ENCODE measurements at regions not wholly inside any gene's neighbourhood (a gene's known extent, or its start where the extent isn't known, plus 50 kb on each side); places are given as distances from the start of the nearest gene placed in this dataset.

DNA sequence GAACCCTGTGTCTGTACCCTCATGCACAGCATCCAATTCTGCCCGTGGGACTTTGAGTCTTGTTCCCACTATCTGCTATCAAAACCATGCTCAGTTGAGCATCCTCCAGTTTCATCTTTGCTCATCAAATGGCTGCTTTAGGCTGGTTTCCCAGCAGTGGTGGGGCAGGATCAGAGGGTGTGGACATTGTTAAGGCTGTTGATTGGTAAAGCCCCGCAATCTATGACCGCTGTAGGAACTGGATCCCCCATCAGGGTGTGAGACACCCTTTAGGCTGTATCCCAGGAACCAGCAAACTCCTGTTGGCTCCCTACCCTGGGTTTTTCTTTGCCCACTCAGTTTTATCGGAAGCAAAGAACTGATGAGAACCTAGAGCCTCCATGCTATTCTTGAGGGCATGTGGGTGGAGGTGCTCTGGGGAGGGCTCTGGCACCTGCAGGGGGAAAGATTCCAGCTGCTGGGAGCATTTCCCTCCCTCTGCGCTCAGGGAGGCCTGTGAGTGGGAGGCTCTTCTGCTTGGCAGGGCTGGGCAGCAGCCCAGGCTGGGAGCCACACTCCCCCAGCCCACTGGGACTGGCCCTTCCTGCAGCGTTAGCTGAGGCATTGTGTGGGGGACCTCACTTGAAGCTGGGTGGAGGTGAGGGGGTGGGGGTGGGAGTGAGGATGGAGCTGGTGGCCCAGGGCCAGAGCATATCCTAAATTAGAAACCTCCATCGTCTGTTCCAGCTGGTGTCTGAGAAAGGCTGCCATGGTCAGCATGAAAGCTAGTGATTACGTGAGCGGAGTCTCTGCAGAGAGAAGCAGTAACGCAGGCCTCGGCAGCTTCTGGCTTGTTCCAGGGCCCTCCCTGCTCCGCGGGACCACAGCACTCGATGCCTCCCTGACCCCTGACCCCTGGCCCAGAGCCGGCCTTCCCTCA, 160.6 kb downstream of the IRF8 start:
- ATAC-seq (peak; percentile 77), DNase-seq (peak in 3 of 4 donors; percentile 64 to 74 (median 66))
- Histone ChIP-seq H3K27me3 (no peaks in the 10 kb centered on the region), H3K9me3 (no peaks in the 10 kb centered on the region), H3K27ac (no peak overlapping the region), H3K4me1 (no peaks in the 10 kb centered on the region), H3K36me3 (no peaks in the 10 kb centered on the region), H3K4me3 (no peak overlapping the region)
- no peak for TF ChIP-seq CTCF (IDR thresholded peaks at IDR 0.05)
- intact Hi-C loops (cut with DNase I) = no loop called here

DNA sequence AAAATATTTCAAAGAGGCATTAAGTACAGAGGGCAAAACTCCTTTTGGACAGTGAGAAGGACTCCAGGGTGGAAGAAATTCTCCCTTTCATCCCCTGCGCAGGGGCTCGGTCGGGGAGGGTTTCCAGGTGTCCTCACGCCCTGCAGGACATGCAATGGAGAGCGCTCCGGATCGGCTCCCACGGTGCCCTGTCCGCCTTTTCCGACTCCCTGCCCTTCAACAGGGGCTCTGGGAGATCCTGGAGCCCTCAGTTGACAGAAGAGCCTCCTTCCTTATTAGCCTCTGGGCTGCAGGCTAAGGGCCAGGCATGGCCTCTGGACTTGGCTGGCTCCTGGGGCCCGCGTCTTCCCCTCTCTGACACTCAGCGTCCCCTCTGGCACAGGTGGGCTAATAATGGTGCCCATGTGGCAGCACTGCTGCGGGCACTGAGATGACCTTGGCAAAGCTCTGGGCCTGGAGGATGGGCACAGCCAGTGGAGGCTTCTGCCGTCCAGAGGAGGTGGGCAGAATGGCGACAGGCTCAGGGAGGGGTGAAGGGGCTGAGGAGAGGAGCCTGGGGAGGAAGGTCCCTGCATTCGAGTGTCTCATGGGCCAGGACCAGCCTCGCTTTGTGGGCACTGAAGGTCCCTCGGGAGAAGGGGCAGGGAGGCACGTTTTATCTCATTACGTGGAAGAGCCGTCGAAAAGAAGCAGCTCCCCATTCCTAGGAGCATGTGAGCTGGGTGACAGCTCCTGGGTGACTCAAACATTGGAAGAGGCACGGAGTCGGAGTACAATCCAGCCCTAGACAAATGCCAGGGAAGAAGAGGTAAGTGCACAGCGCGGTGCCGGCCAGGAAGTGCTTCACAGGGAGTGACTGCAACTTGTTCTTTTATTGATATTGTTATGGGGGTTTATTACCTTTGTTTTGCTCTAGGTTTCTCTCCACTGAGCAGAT, 161.7 kb downstream of the IRF8 start:
- intact Hi-C loops (cut with DNase I) = no loop called here
- DNase-seq = peak in 1 of 4 donors; percentile 53
- no peak for ATAC-seq
- no peaks in the 10 kb centered on the region for H3K36me3 ChIP-seq
- H3K27me3 ChIP-seq = no peaks in the 10 kb centered on the region
- H3K27ac ChIP-seq = peak overlapping the region; percentile 8 to 53
- H3K4me1 ChIP-seq = no peaks in the 10 kb centered on the region
- H3K4me3 ChIP-seq = no peak overlapping the region
- no peak for TF ChIP-seq CTCF (IDR thresholded peaks at IDR 0.05)
- H3K9me3 ChIP-seq = no peaks in the 10 kb centered on the region

- no peaks in the 10 kb centered on the region for H3K36me3 ChIP-seq
- H3K27ac ChIP-seq = no peak overlapping the region
- TF ChIP-seq CTCF (IDR thresholded peaks at IDR 0.05) = no peak
- no peak for ATAC-seq
- H3K4me1 ChIP-seq = no peaks in the 10 kb centered on the region
- DNase-seq = peak in 2 of 4 donors; percentile 24 to 41
- no peaks in the 10 kb centered on the region for H3K9me3 ChIP-seq
- H3K27me3 ChIP-seq = no peaks in the 10 kb centered on the region
- intact Hi-C loops (cut with DNase I) = no loop called here
- H3K4me3 ChIP-seq = no peak overlapping the region
These were observed 162.3 kb downstream of the IRF8 start for GRCh38 chr16:86061318-86061695.

GRCh38 chr16:86061721-86062120, 162.8 kb downstream of the IRF8 start:
- no peak for ATAC-seq
- Histone ChIP-seq H3K4me1 (no peaks in the 10 kb centered on the region), H3K4me3 (no peak overlapping the region), H3K27me3 (no peaks in the 10 kb centered on the region), H3K36me3 (no peaks in the 10 kb centered on the region), H3K27ac (no peak overlapping the region), H3K9me3 (no peaks in the 10 kb centered on the region)
- DNase-seq = peak in 2 of 4 donors; percentile 28 to 54
- no peak for TF ChIP-seq CTCF (IDR thresholded peaks at IDR 0.05)
- intact Hi-C loops (cut with DNase I) = no loop called here
